Glutamatergic neuron (in vitro differentiated cells): ENCODE measurements at regions not wholly inside any gene's neighbourhood (a gene's known extent, or its start where the extent isn't known, plus 50 kb on each side); places are given as distances from the start of the nearest gene placed in this dataset.

Experiments
- DNase-seq: peaks from one replicate; pipeline ENCODE4 v3.0.0; 2022
- H3K27ac Mint-ChIP-seq: one replicate; pipeline ENCODE4 v1.8.0; 2020; ENCODE audit warnings: mild to moderate bottlenecking, mixed read lengths, inconsistent platforms; ENCODE audit not compliant: unreplicated experiment
- H3K27me3 Mint-ChIP-seq: one replicate; pipeline ENCODE4 v1.8.0; 2020; ENCODE audit warnings: mild to moderate bottlenecking, moderate library complexity, mixed read lengths, inconsistent platforms; ENCODE audit not compliant: unreplicated experiment
- H3K36me3 Mint-ChIP-seq: one replicate; pipeline ENCODE4 v1.8.0; 2020; ENCODE audit warnings: mild to moderate bottlenecking, mixed read lengths, inconsistent platforms; ENCODE audit not compliant: unreplicated experiment
- H3K4me1 Mint-ChIP-seq: one replicate; pipeline ENCODE4 v1.8.0; 2020; ENCODE audit warnings: mild to moderate bottlenecking, low read depth, mixed read lengths, inconsistent platforms; ENCODE audit not compliant: unreplicated experiment
- H3K4me3 Mint-ChIP-seq: one replicate; pipeline ENCODE4 v1.8.0; 2020; ENCODE audit warnings: mild to moderate bottlenecking, mixed read lengths, inconsistent platforms; ENCODE audit not compliant: unreplicated experiment
- H3K9me3 Mint-ChIP-seq: one replicate; pipeline ENCODE4 v1.8.0; 2020; ENCODE audit warnings: mild to moderate bottlenecking, moderate library complexity, mixed read lengths, inconsistent platforms; ENCODE audit not compliant: unreplicated experiment
- CTCF ChIP-seq: fragments of 200-600 bp; sonication (generic); IDR thresholded peaks from one replicate; pipeline ENCODE4 v1.5.0; 2021; ENCODE audit not compliant: partially characterized antibody, unreplicated experiment

DNA sequence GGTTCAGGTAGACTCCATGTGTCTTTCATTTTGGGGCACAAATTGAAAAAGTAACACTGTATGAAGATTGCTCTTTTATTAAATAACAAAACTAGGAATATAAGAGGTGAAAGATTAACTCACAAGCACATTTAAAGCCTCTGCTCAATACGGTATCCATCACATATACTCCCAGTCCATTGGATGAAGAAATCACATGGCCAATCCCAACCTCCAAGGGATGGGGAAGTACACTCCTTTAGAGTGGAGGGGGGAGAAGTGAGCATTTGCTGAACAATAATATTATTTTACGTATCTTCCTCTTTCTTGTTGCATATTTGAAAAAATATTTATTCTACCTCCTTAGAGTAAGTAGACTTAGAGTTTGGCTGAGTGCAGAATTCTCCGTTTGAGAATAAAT is 316.5 kb downstream of the LMX1A start:
- no peak overlapping the region for H3K4me3 Mint-ChIP-seq
- no peak for TF ChIP-seq CTCF
- H3K4me1 Mint-ChIP-seq, result no peaks in the 10 kb centered on the region
- no peaks in the 10 kb centered on the region for H3K36me3 Mint-ChIP-seq
- no peaks in the 10 kb centered on the region for H3K9me3 Mint-ChIP-seq
- H3K27me3 Mint-ChIP-seq, result no peaks in the 10 kb centered on the region
- no peak for DNase-seq
- H3K27ac Mint-ChIP-seq, result no peak overlapping the region

DNA sequence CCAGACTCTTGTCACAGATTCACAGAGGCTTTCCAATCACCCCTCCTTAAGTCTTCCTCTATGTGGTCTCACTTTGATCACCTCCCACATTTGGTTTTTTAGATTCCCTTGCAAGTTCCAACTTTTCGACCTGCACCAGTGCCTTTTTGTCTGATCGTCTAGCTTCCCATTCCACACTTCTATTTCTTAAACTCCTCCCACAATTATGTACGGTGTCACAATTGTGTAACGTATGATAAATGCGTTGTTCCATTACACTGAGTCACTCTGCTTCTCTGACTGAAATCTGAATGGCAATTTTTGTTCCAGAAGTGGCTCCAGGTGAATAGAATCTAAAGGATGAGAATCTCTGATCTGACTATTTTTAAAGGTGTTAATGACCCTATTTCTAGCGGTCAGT is 320.1 kb downstream of the LMX1A start:
- no peak for TF ChIP-seq CTCF
- Mint-ChIP-seq H3K27me3 (no peaks in the 10 kb centered on the region), H3K27ac (no peak overlapping the region), H3K4me1 (no peaks in the 10 kb centered on the region), H3K9me3 (no peaks in the 10 kb centered on the region), H3K36me3 (no peaks in the 10 kb centered on the region), H3K4me3 (no peak overlapping the region)
- no peak for DNase-seq

DNA sequence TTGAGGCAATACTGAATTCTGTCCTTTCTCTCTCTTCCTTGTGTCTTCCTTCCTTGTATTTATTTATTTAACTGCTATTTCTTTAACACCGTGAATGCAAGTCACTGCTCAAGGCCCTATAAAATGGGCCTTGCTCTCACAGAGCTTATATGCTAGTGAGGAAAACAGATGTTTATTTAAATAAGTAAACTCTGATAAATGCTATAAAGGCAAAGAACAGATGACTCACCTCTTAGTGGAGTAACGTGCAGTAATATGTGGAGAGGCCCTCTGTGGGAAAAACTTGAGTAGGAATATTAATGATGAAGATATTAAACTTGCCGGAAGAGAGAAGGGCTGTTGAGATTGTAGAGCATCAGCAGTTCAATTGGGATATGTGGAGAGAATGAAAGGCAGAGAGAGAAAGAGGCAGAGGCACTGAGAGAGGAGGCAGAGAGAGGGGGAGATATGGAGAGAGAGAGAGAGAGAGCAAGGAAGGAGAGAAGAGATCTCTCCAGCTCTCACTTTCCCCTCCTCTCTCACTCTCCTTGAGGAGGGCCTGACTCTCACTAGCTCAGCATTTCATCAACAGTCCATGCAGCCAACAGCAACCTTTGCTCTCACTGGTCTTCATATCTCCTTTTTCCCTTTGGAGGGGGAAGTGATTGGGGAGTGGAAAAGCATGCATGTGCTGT is 322.2 kb downstream of the LMX1A start:
- no peaks in the 10 kb centered on the region for H3K9me3 Mint-ChIP-seq
- no peak overlapping the region for H3K4me3 Mint-ChIP-seq
- H3K27me3 Mint-ChIP-seq, result no peaks in the 10 kb centered on the region
- no peak for DNase-seq
- no peaks in the 10 kb centered on the region for H3K4me1 Mint-ChIP-seq
- no peaks in the 10 kb centered on the region for H3K36me3 Mint-ChIP-seq
- no peak overlapping the region for H3K27ac Mint-ChIP-seq
- no peak for TF ChIP-seq CTCF

DNA sequence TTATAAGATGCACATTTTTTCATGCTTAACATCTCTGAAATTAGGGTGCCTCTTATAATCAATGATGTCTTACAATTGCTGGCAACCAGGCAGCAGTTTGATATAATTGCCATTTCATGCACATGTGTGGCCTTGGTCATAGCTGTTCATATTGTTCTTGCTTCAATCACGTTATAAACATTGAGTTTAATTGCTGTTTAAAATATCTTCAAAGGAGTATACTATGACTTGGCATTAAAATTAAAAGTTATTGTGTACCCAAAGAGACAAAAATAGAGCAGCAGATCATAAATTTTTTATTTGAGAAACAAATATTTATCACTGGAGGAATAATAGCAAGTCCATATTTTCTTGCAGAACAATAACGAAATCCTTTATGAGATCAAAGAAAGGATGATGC is 325.5 kb downstream of the LMX1A start:
- no peaks in the 10 kb centered on the region for H3K36me3 Mint-ChIP-seq
- no peak for DNase-seq
- no peak overlapping the region for H3K4me3 Mint-ChIP-seq
- no peaks in the 10 kb centered on the region for H3K27me3 Mint-ChIP-seq
- no peak for TF ChIP-seq CTCF
- no peaks in the 10 kb centered on the region for H3K9me3 Mint-ChIP-seq
- H3K27ac Mint-ChIP-seq, result no peak overlapping the region
- no peaks in the 10 kb centered on the region for H3K4me1 Mint-ChIP-seq

DNA sequence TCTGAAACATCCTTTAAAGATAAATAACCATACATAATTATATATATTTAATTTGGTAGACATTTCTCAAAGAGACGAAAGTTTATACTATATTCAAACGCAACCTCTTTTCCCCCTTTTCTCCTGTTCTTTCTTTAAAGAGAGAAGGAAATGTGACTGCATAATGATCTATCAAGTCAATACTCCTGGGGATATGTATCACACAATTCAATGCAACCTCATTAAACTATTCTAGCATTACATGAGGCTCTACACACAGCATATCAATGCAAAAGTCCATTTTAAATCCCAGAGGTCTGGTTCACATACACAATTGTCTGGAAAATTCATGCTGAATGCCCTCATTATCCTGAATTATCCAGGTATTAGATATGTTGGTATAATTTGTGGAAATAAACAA is 330.7 kb downstream of the LMX1A start:
- no peak for DNase-seq
- Mint-ChIP-seq H3K27me3 (no peaks in the 10 kb centered on the region), H3K9me3 (peaks cover 5% of the 10 kb centered on the region), H3K27ac (no peak overlapping the region), H3K4me1 (no peaks in the 10 kb centered on the region), H3K4me3 (no peak overlapping the region), H3K36me3 (peaks cover 4% of the 10 kb centered on the region)
- TF ChIP-seq CTCF, result no peak
